Right lobe of liver (tissue), 6 donors: ENCODE measurements at regions not wholly inside any gene's neighbourhood (a gene's known extent, or its start where the extent isn't known, plus 50 kb on each side); places are given as distances from the start of the nearest gene placed in this dataset.

Experiments
- ATAC-seq, 4 donors: fragments of 200-7000 bp; cut with Tn5 transposase; one replicate each; pipeline ENCODE4 v1.9.1; 2020; ENCODE audit warnings: mild to moderate bottlenecking in 4 of 4, moderate library complexity in 4 of 4
- DNase-seq, 3 donors: peaks; one replicate each; pipeline ENCODE4 v3.0.0-alpha.2; 2020
- H3K27ac ChIP-seq, 3 donors: fragments of 200-600 bp; one replicate each; pipeline ENCODE4 v1.8.0; 2022
- H3K27me3 ChIP-seq, 2 donors: fragments of 200-600 bp; one replicate each; pipeline ENCODE4 v1.8.0; 2022
- H3K36me3 ChIP-seq, 4 donors: fragments of 200-600 bp; sonication (generic) in 1 of 4; one replicate each; pipeline versions ENCODE4 v1.5.1 to v1.8.0; 2017 to 2022; ENCODE audit warnings: control low read depth in 1 of 4
- H3K4me1 ChIP-seq, 4 donors: fragments of 200-600 bp; sonication (generic) in 1 of 4; one replicate each; pipeline versions ENCODE4 v1.5.1 to v1.8.0; 2017 to 2022; ENCODE audit warnings: control low read depth in 1 of 4
- H3K4me3 ChIP-seq, 3 donors: fragments of 200-600 bp; one replicate each; pipeline ENCODE4 v1.8.0; 2022
- H3K9me3 ChIP-seq, 4 donors: fragments of 200-600 bp; sonication (generic) in 1 of 4; one replicate each; pipeline versions ENCODE4 v1.5.1 to v1.8.0; 2017 to 2022; ENCODE audit warnings: control low read depth in 1 of 4
- CTCF ChIP-seq, 4 donors: fragments of 200-600 bp in 3 of 4; fragments of 450-650 bp in 1 of 4; IDR thresholded peaks; one replicate each; pipeline versions ENCODE4 v1.5.1 to v1.8.0; 2016 to 2022; ENCODE audit warnings: antibody characterized with exemption in 4 of 4, mild to moderate bottlenecking in 2 of 4
- POLR2A ChIP-seq: fragments of 450-650 bp; IDR thresholded peaks from one replicate; pipeline ENCODE4 v1.6.1; 2017; ENCODE audit warnings: antibody characterized with exemption, mild to moderate bottlenecking
- WGBS: methylation state at CpG from one replicate; pipeline ENCODE4 v1.1.6; 2018; ENCODE audit warnings: low coverage, low lambda C conversion rate; ENCODE audit not compliant: insufficient coverage; ENCODE audit errors: missing lambda C conversion rate; 5-methylcytosine and 5-hydroxymethylcytosine counted together
- intact Hi-C, 2 donors: fragments of 100-400 bp; cut with DNase I; formaldehyde crosslinking; loops; one replicate each; pipeline versions ENCODE4 v1.11.2 to v1.14.1; 2022
- donor health status: DM: no; HTN: yes; CAD: no.
- donor health status: DM: no; HTN: no; CAD: no.
- donor health status: DM: no; HTN: no; CAD: no.
- donor health status: DM: no; HTN: yes; CAD: no.
- donor health status: DM: no; HTN: yes; CAD: no.

- intact Hi-C loops: no loop called here
- Histone ChIP-seq H3K36me3 (no peaks in the 10 kb centered on the region), H3K9me3 (no peaks in the 10 kb centered on the region), H3K4me3 (no peak overlapping the region), H3K27ac (no peak overlapping the region), H3K27me3 (no peaks in the 10 kb centered on the region), H3K4me1 (no peaks in the 10 kb centered on the region)
- ATAC-seq: no peak
- no peak for TF ChIP-seq POLR2A
- TF ChIP-seq CTCF (IDR thresholded peaks at IDR 0.05): no peak
- no peak for DNase-seq
- 56% methylated on average over 5 of the region's 8 CpGs for WGBS
Observed at GRCh38 chr1:94614168-94614815, 72.7 kb upstream of the F3 start.

- 70% methylated on average over 4 of the region's 7 CpGs for WGBS
- TF ChIP-seq POLR2A: no peak
- TF ChIP-seq CTCF (IDR thresholded peaks at IDR 0.05): no peak
- Histone ChIP-seq H3K4me1 (no peaks in the 10 kb centered on the region), H3K9me3 (no peaks in the 10 kb centered on the region), H3K27ac (no peak overlapping the region), H3K36me3 (no peaks in the 10 kb centered on the region), H3K27me3 (no peaks in the 10 kb centered on the region), H3K4me3 (no peak overlapping the region)
- DNase-seq (no peak), ATAC-seq (no peak)
- intact Hi-C loops: no loop called here
Observed at GRCh38 chr1:94612525-94613204, 71.1 kb upstream of the F3 start.

- Histone ChIP-seq H3K4me1 (no peaks in the 10 kb centered on the region), H3K27me3 (no peaks in the 10 kb centered on the region), H3K36me3 (no peaks in the 10 kb centered on the region), H3K4me3 (no peak overlapping the region), H3K27ac (no peak overlapping the region), H3K9me3 (no peaks in the 10 kb centered on the region)
- 85% methylated on average over 7 of the region's 7 CpGs for WGBS
- ATAC-seq (no peak), DNase-seq (no peak)
- TF ChIP-seq POLR2A: no peak
- no peak for TF ChIP-seq CTCF (IDR thresholded peaks at IDR 0.05)
- intact Hi-C loops: no loop called here
Observed at GRCh38 chr1:94611681-94612475, 70.3 kb upstream of the F3 start.

- whole genome bisulfite sequencing: 89% methylated on average over 4 of the region's 8 CpGs
- Histone ChIP-seq H3K36me3 (no peaks in the 10 kb centered on the region), H3K4me3 (no peak overlapping the region), H3K4me1 (no peaks in the 10 kb centered on the region), H3K27me3 (no peaks in the 10 kb centered on the region), H3K27ac (no peak overlapping the region), H3K9me3 (no peaks in the 10 kb centered on the region)
- intact Hi-C loops: no loop called here
- TF ChIP-seq CTCF (IDR thresholded peaks at IDR 0.05) (no peak), POLR2A (no peak)
- ATAC-seq: no peak
- no peak for DNase-seq
Observed at GRCh38 chr1:94609619-94610018, 68.1 kb upstream of the F3 start.
